ENCODE measurements at regions not wholly inside any gene's neighbourhood (a gene's known extent, or its start where the extent isn't known, plus 50 kb on each side); places are given as distances from the start of the nearest gene placed in this dataset.

DNA sequence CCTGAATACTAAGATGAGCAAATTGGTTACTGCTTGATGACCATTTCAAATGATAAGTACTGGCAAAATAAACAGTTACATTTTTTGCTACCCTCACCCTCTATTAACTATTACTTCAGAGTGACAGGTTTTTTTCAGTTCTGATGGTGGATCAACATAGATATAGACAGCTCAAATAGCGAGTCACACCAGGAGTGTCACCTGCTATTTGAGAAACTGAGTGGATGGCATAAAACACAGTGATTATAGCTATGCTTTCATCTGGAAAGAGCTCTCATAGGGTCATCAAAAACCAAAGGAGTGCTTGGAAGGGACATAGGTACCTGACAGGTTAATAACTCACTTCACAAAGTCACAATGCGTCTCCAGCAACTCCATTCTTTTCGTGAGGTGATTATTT, 244.5 kb upstream of the C9orf72 start:
- TF ChIP-seq, protein P1, sequence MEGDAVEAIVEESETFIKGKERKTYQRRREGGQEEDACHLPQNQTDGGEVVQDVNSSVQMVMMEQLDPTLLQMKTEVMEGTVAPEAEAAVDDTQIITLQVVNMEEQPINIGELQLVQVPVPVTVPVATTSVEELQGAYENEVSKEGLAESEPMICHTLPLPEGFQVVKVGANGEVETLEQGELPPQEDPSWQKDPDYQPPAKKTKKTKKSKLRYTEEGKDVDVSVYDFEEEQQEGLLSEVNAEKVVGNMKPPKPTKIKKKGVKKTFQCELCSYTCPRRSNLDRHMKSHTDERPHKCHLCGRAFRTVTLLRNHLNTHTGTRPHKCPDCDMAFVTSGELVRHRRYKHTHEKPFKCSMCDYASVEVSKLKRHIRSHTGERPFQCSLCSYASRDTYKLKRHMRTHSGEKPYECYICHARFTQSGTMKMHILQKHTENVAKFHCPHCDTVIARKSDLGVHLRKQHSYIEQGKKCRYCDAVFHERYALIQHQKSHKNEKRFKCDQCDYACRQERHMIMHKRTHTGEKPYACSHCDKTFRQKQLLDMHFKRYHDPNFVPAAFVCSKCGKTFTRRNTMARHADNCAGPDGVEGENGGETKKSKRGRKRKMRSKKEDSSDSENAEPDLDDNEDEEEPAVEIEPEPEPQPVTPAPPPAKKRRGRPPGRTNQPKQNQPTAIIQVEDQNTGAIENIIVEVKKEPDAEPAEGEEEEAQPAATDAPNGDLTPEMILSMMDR (IDR thresholded peaks at IDR 0.05; ENCODE audit: low read length) = no peak
- TF ChIP-seq EZH2phosphoT487 (IDR thresholded peaks at IDR 0.05; ENCODE audit: low read length) (no peak), EZH2 (optimal IDR thresholded peaks at IDR 0.05; ENCODE audit: low read depth, low read length) (no peak)
